Nephron progenitor cell (in vitro differentiated cells): ENCODE measurements at regions not wholly inside any gene's neighbourhood (a gene's known extent, or its start where the extent isn't known, plus 50 kb on each side); places are given as distances from the start of the nearest gene placed in this dataset.

ENCODE experiments used
- DNase-seq: peaks from one replicate; pipeline ENCODE4 v3.0.0; 2021
- H3K27ac Mint-ChIP-seq: 2 replicates; pipeline ENCODE4 v1.8.0; 2021; ENCODE audit warnings: mild to moderate bottlenecking, moderate library complexity, mixed read lengths
- H3K27me3 Mint-ChIP-seq: 2 replicates; pipeline ENCODE4 v1.8.0; 2021; ENCODE audit warnings: mild to moderate bottlenecking, low read depth, mixed read lengths; ENCODE audit not compliant: poor library complexity
- H3K36me3 Mint-ChIP-seq: 2 replicates; pipeline ENCODE4 v1.8.0; 2021; ENCODE audit warnings: low read depth, mixed read lengths
- H3K4me1 Mint-ChIP-seq: 2 replicates; pipeline ENCODE4 v1.8.0; 2021; ENCODE audit warnings: mixed read lengths
- H3K4me3 Mint-ChIP-seq: 2 replicates; pipeline ENCODE4 v1.8.0; 2021; ENCODE audit warnings: mild to moderate bottlenecking, moderate library complexity, mixed read lengths
- H3K9me3 Mint-ChIP-seq: 2 replicates; pipeline ENCODE4 v1.8.0; 2021; ENCODE audit warnings: mild to moderate bottlenecking, moderate library complexity, mixed read lengths
- TF ChIP-seq, protein P1 (sequence below): fragments of 200-600 bp; sonication (generic); IDR thresholded peaks from 2 replicates; pipeline ENCODE4 v1.5.0; 2021; ENCODE audit warnings: antibody characterized with exemption

GRCh38 chr10:130621231-130621775 is 485.1 kb downstream of the GLRX3 start:
- Mint-ChIP-seq H3K27ac (no peak overlapping the region), H3K9me3 (peaks cover 6% of the 10 kb centered on the region), H3K27me3 (peaks cover 33% of the 10 kb centered on the region), H3K4me3 (no peak overlapping the region), H3K36me3 (no peaks in the 10 kb centered on the region), H3K4me1 (peaks cover 22% of the 10 kb centered on the region)
- DNase-seq: no peak
- TF ChIP-seq, protein P1, sequence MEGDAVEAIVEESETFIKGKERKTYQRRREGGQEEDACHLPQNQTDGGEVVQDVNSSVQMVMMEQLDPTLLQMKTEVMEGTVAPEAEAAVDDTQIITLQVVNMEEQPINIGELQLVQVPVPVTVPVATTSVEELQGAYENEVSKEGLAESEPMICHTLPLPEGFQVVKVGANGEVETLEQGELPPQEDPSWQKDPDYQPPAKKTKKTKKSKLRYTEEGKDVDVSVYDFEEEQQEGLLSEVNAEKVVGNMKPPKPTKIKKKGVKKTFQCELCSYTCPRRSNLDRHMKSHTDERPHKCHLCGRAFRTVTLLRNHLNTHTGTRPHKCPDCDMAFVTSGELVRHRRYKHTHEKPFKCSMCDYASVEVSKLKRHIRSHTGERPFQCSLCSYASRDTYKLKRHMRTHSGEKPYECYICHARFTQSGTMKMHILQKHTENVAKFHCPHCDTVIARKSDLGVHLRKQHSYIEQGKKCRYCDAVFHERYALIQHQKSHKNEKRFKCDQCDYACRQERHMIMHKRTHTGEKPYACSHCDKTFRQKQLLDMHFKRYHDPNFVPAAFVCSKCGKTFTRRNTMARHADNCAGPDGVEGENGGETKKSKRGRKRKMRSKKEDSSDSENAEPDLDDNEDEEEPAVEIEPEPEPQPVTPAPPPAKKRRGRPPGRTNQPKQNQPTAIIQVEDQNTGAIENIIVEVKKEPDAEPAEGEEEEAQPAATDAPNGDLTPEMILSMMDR: no peak

DNA sequence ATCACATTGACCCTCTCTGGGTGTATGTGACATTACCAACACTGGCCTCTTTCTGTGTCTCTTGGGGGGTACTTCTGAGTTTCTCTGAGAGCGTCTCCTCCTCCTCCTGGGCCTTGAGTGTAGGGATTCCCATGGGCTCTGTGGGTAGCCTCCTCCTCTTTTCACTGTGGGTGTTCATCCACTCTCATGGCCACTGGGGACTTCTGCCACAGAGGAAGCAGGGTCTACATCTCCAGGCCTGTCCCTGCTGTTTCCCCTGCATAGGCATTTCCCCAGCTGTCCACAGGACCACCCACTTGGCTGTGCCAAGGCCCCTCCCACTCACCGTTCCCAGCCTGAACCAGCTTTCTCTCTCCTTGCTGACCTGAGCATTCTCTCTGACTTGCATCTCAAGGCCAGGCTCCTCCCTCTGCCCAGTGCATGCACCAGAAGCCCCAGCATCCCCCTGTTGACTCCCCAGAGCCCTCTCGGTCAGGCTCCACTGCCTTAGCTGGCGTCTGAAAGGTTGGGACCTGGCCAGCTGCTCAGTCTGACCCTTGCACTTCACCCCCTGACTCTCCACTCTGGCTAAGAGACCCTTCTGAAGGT is 487.6 kb downstream of the GLRX3 start:
- peaks cover 30% of the 10 kb centered on the region for H3K27me3 Mint-ChIP-seq

DNA sequence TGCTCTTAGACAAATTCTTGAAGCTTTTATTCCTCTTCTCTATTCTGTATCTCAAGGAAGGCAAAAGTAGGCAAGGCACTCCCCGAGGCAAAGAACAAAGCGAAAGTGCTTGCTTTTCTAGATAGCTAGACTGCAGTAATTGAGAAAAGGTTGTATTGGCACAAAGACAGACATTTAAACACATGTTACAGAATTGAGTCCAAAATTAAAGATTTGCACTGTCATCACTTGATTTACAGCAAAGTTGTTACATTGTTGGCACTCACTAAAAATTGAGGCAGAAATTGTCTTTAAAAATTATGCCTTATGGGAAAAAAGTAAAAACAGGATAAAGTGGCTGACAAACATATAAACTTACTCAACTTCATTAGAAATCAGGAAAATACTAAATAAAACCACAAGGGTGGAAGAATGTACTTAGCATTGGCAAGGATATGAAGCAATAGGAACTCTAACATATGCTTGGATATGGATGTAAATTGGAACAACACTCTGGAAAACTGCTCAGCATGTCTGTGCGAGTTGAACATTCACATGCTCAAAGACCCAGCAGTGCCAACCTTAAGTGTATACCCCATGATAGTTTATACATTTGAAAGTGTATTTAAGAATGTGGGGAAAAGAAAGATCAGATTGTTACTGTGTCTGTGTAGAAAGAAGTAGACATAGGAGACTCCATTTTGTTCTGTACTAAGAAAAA is 491.3 kb downstream of the GLRX3 start:
- Mint-ChIP-seq H3K27ac (no peak overlapping the region), H3K9me3 (peaks cover 17% of the 10 kb centered on the region), H3K27me3 (peaks cover 14% of the 10 kb centered on the region), H3K4me1 (peaks cover 56% of the 10 kb centered on the region), H3K4me3 (no peak overlapping the region), H3K36me3 (no peaks in the 10 kb centered on the region)
- no peak for DNase-seq
- TF ChIP-seq, protein P1: no peak

More for the DNA sequence above, 487.6 kb downstream of the GLRX3 start:
- peak overlapping the region; percentile 67 for H3K27ac Mint-ChIP-seq
- peak overlapping the region; percentile 49 for H3K4me3 Mint-ChIP-seq
- TF ChIP-seq, protein P1: no peak
- no peaks in the 10 kb centered on the region for H3K36me3 Mint-ChIP-seq
- peak; percentile 70 for DNase-seq
- peaks cover 12% of the 10 kb centered on the region for H3K9me3 Mint-ChIP-seq
- H3K4me1 Mint-ChIP-seq: peaks cover 31% of the 10 kb centered on the region

DNA sequence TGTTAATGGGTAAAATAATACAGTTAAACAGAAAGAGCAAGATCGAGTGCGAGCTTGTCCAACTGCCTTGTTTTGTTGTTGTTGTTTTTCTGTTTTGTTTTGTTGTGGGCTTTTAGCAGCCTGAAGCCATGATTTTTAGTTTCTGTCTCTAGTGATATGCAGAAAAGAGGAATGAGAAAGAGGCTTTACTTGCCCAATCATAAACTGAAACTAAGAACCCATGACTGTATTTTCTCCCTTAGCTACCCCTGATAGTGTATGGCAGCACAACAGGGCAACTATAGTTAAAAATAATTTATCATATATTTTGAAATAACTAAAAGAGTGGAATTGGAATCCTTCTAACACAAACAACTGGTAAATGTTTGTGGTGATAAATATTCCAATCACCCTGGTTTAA is 493.9 kb downstream of the GLRX3 start:
- Mint-ChIP-seq H3K4me1 (peaks cover 42% of the 10 kb centered on the region), H3K36me3 (no peaks in the 10 kb centered on the region), H3K27ac (no peak overlapping the region), H3K27me3 (peaks cover 9% of the 10 kb centered on the region), H3K4me3 (no peak overlapping the region), H3K9me3 (peaks cover 17% of the 10 kb centered on the region)
- no peak for DNase-seq
- TF ChIP-seq, protein P1: no peak

GRCh38 chr10:130631142-130632096 is 495.2 kb downstream of the GLRX3 start:
- H3K4me1 Mint-ChIP-seq: peaks cover 52% of the 10 kb centered on the region
- TF ChIP-seq, protein P1: no peak
- H3K27ac Mint-ChIP-seq: peak overlapping the region; percentile 47
- H3K27me3 Mint-ChIP-seq: peaks cover 3% of the 10 kb centered on the region
- peaks cover 10% of the 10 kb centered on the region for H3K9me3 Mint-ChIP-seq
- peak overlapping the region; percentile 2 for H3K4me3 Mint-ChIP-seq
- DNase-seq: no peak
- H3K36me3 Mint-ChIP-seq: no peaks in the 10 kb centered on the region
